Colonic mucosa (tissue), 4 donors: ENCODE measurements at regions not wholly inside any gene's neighbourhood (a gene's known extent, or its start where the extent isn't known, plus 50 kb on each side); places are given as distances from the start of the nearest gene placed in this dataset.

Experiments used
- DNase-seq: peaks from one replicate; pipeline ENCODE4 v3.0.0-alpha.2; 2020
- H3K27ac ChIP-seq: fragments of 200-600 bp; one replicate; pipeline ENCODE4 v1.8.0; 2021
- H3K27me3 ChIP-seq: fragments of 200-600 bp; one replicate; pipeline ENCODE4 v1.8.0; 2021
- H3K36me3 ChIP-seq: fragments of 200-600 bp; one replicate; pipeline ENCODE4 v1.8.0; 2021
- H3K4me1 ChIP-seq: fragments of 200-600 bp; one replicate; pipeline ENCODE4 v1.8.0; 2021; ENCODE audit warnings: mild to moderate bottlenecking
- H3K4me3 ChIP-seq: fragments of 200-600 bp; one replicate; pipeline ENCODE4 v1.8.0; 2021
- H3K9ac ChIP-seq, 2 donors: one replicate each; pipeline ENCODE4 v1.7.0; 2013; ENCODE audit warnings: control low read depth in 2 of 2, low read depth in 2 of 2, low read length in 2 of 2
- H3K9me3 ChIP-seq: fragments of 200-600 bp; one replicate; pipeline ENCODE4 v1.8.0; 2021
- CTCF ChIP-seq: fragments of 200-600 bp; IDR thresholded peaks from one replicate; pipeline ENCODE4 v1.8.0; 2022; ENCODE audit warnings: antibody characterized with exemption, mild to moderate bottlenecking
- intact Hi-C: fragments of 100-400 bp; cut with DNase I; formaldehyde crosslinking; loops from one replicate; pipeline ENCODE4 v1.14.1; 2022
- donor health status: healthy.
- donor health status: DM: no; HTN: no; CAD: no.
- donor health status: DM: no; HTN: no; CAD: no.

- Histone ChIP-seq H3K4me1 (no peaks in the 10 kb centered on the region), H3K9ac (no peak overlapping the region), H3K9me3 (no peaks in the 10 kb centered on the region), H3K27me3 (no peaks in the 10 kb centered on the region), H3K27ac (no peak overlapping the region), H3K36me3 (no peaks in the 10 kb centered on the region), H3K4me3 (no peak overlapping the region)
- no peak for DNase-seq
- TF ChIP-seq CTCF, result no peak
- intact Hi-C loops, result no loop called here
Observed at GRCh38 chr17:71519285-71519684, 601.5 kb upstream of the SOX9 start.

GRCh38 chr17:71521724-71522123 is 599.1 kb upstream of the SOX9 start:
- intact Hi-C loops, result no loop called here
- DNase-seq, result no peak
- Histone ChIP-seq H3K27me3 (no peaks in the 10 kb centered on the region), H3K9ac (no peak overlapping the region), H3K4me1 (no peaks in the 10 kb centered on the region), H3K9me3 (no peaks in the 10 kb centered on the region), H3K4me3 (no peak overlapping the region), H3K27ac (no peak overlapping the region), H3K36me3 (no peaks in the 10 kb centered on the region)
- TF ChIP-seq CTCF, result no peak

GRCh38 chr17:71522383-71522782 is 598.4 kb upstream of the SOX9 start:
- H3K27ac ChIP-seq, result no peak overlapping the region
- no peaks in the 10 kb centered on the region for H3K4me1 ChIP-seq
- H3K9me3 ChIP-seq, result no peaks in the 10 kb centered on the region
- DNase-seq, result no peak
- no peak overlapping the region for H3K9ac ChIP-seq
- no peak for TF ChIP-seq CTCF
- H3K27me3 ChIP-seq, result no peaks in the 10 kb centered on the region
- intact Hi-C loops, result no loop called here
- H3K36me3 ChIP-seq, result no peaks in the 10 kb centered on the region
- H3K4me3 ChIP-seq, result no peak overlapping the region

- Histone ChIP-seq H3K4me1 (no peaks in the 10 kb centered on the region), H3K9me3 (no peaks in the 10 kb centered on the region), H3K36me3 (no peaks in the 10 kb centered on the region), H3K9ac (no peak overlapping the region), H3K4me3 (no peak overlapping the region), H3K27me3 (no peaks in the 10 kb centered on the region), H3K27ac (no peak overlapping the region)
- no peak for DNase-seq
- intact Hi-C loops, result no loop called here
- TF ChIP-seq CTCF, result no peak
Observed at GRCh38 chr17:71527311-71527710, 593.5 kb upstream of the SOX9 start.

- no peak for TF ChIP-seq CTCF
- no peaks in the 10 kb centered on the region for H3K4me1 ChIP-seq
- H3K9me3 ChIP-seq, result no peaks in the 10 kb centered on the region
- intact Hi-C loops, result no loop called here
- no peak overlapping the region for H3K4me3 ChIP-seq
- DNase-seq, result no peak
- no peak overlapping the region for H3K9ac ChIP-seq
- no peaks in the 10 kb centered on the region for H3K36me3 ChIP-seq
- no peaks in the 10 kb centered on the region for H3K27me3 ChIP-seq
- H3K27ac ChIP-seq, result no peak overlapping the region
Observed at GRCh38 chr17:71528210-71528609, 592.6 kb upstream of the SOX9 start.

GRCh38 chr17:71530248-71530647 is 590.6 kb upstream of the SOX9 start:
- H3K4me3 ChIP-seq, result no peak overlapping the region
- no peaks in the 10 kb centered on the region for H3K27me3 ChIP-seq
- H3K27ac ChIP-seq, result no peak overlapping the region
- no peaks in the 10 kb centered on the region for H3K36me3 ChIP-seq
- DNase-seq, result no peak
- TF ChIP-seq CTCF, result no peak
- intact Hi-C loops, result no loop called here
- H3K4me1 ChIP-seq, result no peaks in the 10 kb centered on the region
- no peak overlapping the region for H3K9ac ChIP-seq
- no peaks in the 10 kb centered on the region for H3K9me3 ChIP-seq
